ENCODE measurements at regions not wholly inside any gene's neighbourhood (a gene's known extent, or its start where the extent isn't known, plus 50 kb on each side); places are given as distances from the start of the nearest gene placed in this dataset.

DNA sequence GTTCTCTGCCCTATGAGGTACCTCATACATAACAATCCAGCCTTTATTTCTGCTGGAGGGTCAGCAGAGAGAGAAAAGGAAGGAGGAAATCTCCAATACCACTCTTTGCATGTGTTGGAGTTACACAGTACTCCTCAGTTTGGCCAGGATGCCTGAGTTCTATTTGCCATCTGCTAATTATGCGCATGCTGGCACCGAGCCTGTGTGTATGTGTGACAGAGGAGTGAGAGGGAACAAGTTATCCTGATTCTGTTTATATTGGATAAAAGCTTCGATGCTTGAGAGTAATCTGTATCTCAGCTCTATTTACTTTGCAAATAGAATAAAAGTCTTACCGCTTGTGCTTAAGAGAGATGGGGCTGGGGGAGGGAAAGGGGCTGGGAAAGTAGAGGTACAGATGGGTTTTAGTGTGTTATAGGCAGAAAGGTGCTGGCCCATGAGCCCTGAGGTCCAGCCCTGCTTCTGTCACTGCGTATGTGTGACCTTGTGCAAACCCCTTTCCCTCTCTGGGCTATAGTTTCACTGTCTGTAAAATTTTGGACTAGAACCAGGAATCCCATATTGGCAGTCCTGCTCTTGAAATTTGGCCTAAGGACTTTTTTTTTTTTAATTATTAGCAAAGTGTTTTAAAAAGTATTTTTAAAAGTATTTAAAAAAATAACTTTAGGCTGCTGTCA is 54.5 kb upstream of the PLXNA2 start:
- TF ChIP-seq EZH2 (IDR thresholded peaks at IDR 0.05; ENCODE audit: insufficient read depth, poor library complexity, severe bottlenecking): no peak
- TF ChIP-seq EZH2phosphoT487 (IDR thresholded peaks at IDR 0.05; ENCODE audit: insufficient read depth, low read depth): no peak
